GM19023 (cell line): ENCODE measurements at regions not wholly inside any gene's neighbourhood (a gene's known extent, or its start where the extent isn't known, plus 50 kb on each side); places are given as distances from the start of the nearest gene placed in this dataset.

ENCODE experiments used
- ATAC-seq: cut with Tn5 transposase; IDR thresholded peaks from one replicate; pipeline ENCODE4 v1.9.1; 2021; ENCODE audit warnings: mild to moderate bottlenecking, moderate library complexity; ENCODE audit not compliant: unreplicated experiment

DNA sequence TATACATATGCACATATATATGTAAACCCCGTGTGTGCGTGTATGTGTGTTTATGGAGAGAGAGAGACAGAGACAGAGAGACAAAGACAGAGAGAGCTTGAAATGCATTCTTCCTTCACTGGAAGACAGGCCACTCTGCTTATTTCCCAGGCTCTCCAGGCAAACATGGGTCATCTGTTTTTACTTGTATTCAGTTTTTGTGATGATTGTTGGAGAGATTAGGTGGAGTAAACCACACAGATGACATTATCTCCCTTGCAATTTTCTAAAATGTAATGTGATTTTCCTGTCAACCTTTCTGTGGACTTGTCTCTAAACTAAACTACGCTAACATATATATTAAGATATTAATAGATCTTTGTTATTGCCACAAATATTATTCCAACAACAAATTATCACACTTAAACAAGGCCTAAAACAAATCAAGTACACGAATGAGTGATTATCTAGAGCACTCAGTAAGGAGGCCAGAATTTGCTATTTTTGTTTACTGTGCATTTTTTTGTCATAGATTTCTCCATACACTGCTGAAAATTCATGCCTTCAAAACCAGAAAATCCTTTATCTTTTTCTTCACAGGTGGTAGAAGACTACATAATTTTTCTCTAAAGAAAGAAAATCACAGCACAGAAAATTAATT, 251.8 kb upstream of the SLIT2 start:
- ATAC-seq = no peak

DNA sequence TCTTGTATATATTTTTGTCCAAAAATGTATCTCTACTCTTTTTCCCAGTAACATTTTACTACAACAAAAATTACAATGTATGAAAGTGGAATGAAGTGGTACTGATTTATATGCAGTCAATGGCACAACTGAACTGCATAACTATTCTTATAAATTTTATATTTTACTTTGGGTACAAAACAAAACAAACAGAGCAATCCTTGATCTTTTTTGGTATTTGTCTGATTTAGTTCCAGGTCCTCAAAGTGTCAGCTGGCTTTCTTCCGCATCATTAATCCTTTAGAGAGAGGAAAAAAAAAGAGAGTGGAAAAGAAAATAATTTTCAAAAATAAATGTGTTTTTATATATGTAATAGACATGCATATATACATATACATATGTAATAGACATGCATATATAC, 252.4 kb upstream of the SLIT2 start:
- no peak for ATAC-seq

DNA sequence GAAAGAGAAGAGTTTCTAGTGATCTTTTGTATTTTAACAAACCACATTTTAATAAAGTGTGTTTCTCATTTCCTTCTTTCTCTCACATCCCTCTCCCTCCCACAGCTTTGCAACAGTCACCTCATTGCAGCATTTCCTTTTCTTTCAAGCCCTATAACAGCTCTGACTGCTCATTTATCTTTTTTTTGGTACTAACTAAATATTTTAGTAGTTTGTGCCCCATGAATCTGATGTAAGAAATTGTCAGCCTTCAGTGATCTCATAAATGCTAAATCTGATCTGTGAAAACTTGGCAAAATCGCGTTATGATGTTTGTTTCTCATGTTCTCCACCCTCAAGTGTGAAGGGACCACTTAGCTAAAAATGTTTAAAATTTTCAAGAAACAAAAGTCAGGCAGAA, 258.5 kb upstream of the SLIT2 start:
- no peak for ATAC-seq

DNA sequence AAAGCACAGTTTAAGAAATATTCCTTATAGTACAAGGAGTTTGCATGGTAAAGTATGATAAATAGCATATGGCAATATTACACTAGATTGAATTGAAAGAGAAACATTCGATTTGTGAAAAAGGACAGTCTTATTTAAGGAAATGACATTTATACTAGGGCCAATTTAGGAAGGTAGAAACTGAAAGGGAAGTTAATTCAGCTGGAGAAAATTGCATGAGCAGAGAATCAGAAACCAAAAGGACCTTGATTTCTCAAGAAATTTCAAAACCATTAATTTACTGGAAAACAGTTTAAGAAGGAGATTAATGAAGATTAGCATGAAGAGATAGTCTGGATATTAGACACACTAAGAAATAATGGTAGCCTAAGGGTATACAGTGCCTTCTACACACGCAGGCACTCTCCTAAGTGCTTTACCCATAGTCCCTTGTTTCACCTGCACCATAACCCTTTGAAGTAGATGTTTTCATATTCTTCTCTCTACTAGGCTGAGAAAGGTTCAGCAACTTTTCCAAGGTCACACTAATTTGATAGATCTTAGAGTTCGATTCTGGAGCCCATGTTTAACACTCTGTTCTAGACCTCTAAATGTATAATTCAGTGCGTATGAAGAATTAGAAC, 259.1 kb upstream of the SLIT2 start:
- ATAC-seq = no peak

DNA sequence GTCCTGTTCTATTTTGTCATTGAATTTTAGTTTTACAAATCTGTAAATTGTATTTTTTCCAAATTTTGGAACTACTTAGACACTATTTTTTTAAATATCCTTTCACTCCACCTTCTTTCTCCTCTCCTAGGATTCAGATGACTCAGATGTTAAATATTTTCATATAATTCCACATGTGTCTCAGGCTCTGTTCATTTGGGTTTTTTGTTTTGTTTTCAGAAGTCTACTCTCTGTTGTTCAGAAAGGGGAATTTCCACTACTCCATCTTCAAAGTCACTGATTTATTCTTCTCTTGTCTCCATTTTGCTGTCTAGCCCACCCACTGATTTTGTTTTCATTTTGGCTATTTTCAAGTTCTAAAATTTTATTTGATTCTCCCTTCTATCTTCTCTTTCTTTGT, 264.0 kb upstream of the SLIT2 start:
- ATAC-seq = no peak

DNA sequence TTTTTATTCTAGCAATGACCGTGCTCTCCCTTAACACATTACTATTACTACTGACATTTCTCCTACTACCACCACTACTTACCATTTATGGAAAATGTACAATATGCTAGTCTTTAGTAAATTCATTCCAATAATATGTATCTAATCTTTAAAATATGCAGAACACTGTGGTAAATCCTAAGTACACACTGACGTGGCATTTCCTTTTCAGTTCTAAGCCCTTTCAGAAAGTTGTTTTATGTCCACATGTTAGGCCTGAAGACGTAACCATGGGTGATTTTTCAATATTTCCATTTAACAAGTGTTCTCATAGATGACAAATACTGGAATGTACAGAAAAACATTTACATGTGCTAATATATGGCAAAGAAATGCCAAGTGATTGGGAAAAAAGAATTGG, 268.6 kb upstream of the SLIT2 start:
- no peak for ATAC-seq

DNA sequence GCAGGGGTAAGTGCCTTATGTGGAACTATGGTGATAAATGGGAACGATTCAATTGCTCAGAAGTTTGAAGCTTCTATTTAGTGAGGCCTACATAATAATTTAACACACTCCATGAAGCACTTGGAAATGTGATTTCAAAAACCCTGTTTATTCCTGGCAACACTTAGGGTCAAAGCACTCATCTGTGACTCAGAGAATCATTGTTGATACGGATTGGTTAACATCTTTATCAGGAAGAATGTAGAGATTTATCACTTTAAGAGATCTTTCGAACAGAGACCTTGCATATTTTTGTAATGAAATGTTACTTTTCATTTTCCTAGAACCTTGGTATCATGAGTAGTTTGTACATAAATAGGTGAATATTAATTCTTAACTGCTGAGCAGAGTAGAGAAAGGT, 269.1 kb upstream of the SLIT2 start:
- ATAC-seq = no peak

DNA sequence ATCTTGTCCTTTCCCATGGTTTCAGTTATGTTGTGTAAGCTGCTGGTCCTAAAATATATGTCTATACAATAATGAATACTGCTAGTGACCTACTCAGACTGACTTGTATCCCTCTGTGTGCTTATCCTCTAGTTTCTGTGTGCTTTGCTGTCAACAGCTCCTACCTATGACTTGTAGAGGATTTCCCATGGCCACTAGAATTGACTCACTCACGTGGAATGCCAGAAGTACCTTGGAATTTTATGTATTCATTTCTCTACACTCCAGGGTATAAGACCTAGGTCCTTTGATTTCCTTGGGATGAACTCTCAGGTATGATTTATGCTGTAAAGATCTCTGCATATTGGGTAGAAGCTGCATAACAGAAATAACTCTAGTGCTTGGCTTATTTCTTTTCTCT, 279.9 kb upstream of the SLIT2 start:
- no peak for ATAC-seq

GRCh38 chr4:19969492-19969891, 282.2 kb upstream of the SLIT2 start:
- ATAC-seq = no peak

DNA sequence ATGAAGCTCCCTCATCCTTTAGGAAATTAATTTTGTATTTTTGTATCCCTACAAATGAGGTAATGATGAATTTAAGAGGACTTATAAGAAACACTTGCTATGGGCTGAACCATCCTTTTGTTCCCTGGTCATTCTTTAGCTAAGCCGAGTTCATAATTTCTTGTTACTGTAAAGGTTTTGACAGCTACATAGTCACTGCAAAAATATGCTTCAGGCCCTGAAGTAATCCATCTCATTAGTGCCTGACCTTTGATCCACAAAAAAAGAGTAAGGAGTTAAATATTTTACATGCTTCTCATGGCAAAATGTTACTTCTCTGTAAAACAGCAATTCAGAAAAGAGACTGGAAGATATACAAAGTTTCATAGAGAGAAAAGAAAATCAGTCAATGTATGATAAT, 290.6 kb upstream of the SLIT2 start:
- no peak for ATAC-seq

GRCh38 chr4:19958848-19959247, 292.9 kb upstream of the SLIT2 start:
- no peak for ATAC-seq

- no peak for ATAC-seq
Measured at GRCh38 chr4:19947349-19947748, 304.4 kb upstream of the SLIT2 start.

DNA sequence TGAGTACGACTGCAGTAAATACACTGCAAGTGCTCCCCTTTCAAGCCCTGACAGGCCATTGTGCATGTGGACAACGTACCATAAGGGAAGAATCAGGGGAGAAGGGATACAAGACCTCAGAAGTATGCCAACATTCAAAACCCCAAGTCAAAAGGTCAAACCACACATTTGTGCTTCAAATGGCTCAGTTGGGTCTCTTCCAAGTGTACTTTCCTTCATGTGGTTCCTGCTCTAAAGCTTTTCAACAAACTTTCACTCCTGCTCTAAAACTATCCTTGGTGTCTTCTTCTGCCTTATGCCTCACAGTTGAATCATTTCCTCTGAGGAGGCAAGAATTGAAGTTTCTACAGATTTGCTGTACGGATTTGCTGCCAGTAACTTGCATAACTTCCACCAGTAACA, 305.7 kb upstream of the SLIT2 start:
- ATAC-seq = no peak

GRCh38 chr4:19945501-19945900, 306.2 kb upstream of the SLIT2 start:
- ATAC-seq = no peak

GRCh38 chr4:19944806-19945205, 306.9 kb upstream of the SLIT2 start:
- ATAC-seq = no peak

- ATAC-seq = no peak
Measured at GRCh38 chr4:19944251-19944650, 307.5 kb upstream of the SLIT2 start.

DNA sequence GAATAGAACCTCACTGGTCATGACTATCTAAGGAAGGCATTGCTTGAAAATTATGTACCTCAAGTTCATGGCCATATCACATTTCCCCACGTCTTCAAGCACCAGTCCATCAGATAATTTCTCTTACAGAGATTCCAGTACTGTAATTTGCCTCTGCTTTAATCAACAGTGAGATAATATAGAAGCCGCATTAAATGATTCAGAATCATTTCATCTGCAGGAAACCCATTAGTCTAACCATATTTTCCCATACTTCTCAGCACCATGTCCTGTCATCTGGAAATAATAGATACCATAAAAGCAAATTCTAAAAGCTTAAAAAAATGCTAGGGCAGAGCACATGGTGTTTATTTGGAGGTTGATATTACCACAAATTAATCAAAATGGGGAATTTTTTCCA, 310.3 kb upstream of the SLIT2 start:
- no peak for ATAC-seq

DNA sequence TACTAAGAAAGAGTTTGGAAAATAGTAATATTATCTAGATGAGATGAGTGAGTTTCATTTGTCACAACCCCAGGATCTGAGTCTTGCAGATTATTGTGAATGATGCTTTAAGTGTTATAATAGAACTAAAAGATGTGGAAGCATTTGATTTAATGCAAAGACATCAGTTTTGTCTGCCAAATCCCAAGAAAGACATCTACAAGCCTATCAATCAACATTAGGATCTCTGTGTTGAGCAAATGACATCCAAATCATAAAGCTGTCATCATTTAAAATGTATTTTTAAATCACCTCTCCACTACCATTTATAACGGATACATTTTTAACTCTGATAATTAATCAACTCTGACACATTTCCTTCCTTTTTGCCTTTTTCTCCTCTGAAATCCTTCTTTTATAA, 310.8 kb upstream of the SLIT2 start:
- no peak for ATAC-seq

DNA sequence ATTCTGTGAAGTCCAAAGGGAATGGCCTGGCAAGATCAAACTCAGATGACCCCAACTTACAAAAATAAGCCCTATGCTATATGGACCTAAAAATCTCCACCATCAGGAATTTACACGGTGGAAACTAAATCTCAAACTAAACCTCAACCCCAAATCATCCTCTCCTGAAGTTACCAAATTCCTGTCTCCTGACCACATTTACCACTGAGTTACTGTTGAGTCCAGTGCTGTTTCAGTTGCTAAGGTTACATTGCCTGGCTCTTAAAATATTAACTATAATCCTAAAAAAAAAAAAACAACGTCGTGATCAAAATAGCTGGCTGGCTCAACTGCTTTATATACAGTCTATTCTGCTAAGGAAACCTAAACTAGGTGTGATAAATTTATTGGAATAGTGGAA, 315.2 kb upstream of the SLIT2 start:
- ATAC-seq = no peak

GRCh38 chr4:19930742-19931141, 321.0 kb upstream of the SLIT2 start:
- no peak for ATAC-seq

DNA sequence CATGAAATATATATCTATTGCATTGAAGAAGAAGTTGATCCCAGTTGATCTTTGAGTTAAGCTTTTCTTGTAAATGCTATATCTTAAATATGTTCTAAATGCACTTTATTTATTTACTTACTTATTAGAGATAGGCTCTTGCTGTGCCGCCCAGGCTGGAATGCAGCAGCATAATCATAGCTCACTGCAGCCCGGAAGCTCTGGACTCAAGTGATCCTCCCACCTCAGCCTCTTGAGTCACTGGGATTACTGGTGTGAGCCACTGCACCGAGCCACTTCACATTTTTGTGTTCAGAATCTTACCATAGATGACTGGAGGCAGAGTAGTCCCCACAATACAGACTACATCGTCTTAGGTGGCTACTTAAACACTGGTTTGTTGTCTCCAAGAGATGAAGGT, 324.3 kb upstream of the SLIT2 start:
- ATAC-seq = no peak

- no peak for ATAC-seq
Measured at GRCh38 chr4:19925516-19925915, 326.2 kb upstream of the SLIT2 start.

DNA sequence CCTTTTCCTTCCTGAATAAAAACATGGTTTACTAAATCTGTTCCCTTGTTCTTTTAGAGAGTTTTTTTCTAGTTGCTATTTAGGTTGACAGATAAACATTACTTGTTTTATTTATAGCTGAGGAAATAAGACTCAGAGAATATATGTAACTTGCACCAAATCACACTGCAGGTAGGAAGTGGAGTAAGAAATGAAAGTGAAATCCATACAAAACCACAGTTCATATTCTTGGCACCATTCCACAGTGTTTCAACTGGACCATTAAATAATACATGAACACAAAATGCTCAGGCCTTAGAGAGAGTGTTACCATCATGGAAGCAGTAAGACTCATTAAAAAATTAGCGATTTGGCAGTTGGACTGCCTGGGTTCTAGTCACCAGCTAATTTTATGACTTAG, 326.9 kb upstream of the SLIT2 start:
- ATAC-seq = no peak
